IMR-90 (cell line): ENCODE measurements at regions not wholly inside any gene's neighbourhood (a gene's known extent, or its start where the extent isn't known, plus 50 kb on each side); places are given as distances from the start of the nearest gene placed in this dataset.

ENCODE experiments used
- CTCF ChIP-seq: conservative IDR thresholded peaks from 2 replicates; pipeline ENCODE4 v1.5.1; 2012; ENCODE audit warnings: mild to moderate bottlenecking, low read depth, low read length, improper control_type of control experiment
- POLR2A ChIP-seq: IDR thresholded peaks from 2 replicates; pipeline ENCODE4 v1.6.1; 2012; ENCODE audit warnings: mild to moderate bottlenecking, low read depth, low read length
- SMC3 ChIP-seq: fragments of 150-350 bp; IDR thresholded peaks from 2 replicates; pipeline ENCODE4 v1.6.1; 2016; ENCODE audit warnings: low read depth, mild to moderate bottlenecking, antibody characterized with exemption, low read length, moderate library complexity

DNA sequence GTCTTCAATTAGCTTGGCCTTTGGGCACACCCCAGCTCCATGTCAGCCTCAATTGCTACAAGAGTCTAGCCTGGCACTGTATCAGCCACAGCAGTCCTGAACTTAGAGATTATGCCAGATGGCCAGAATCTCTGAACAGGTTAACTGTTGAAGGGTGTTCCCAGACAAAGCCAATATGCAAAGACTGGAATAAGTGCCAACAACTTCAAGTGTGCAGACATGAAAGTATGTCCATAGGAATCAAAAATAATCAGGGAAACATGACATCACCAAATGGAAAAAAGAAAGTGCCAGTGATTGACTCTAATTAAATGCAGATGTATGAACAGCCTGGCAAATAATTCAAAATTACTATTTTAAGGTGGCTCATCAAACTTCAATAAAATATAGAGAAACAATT is 98.5 kb upstream of the DOCK10 start:
- TF ChIP-seq POLR2A (no peak), CTCF (no peak), SMC3 (no peak)
